Type B pancreatic cell (in vitro differentiated cells): ENCODE measurements at regions not wholly inside any gene's neighbourhood (a gene's known extent, or its start where the extent isn't known, plus 50 kb on each side); places are given as distances from the start of the nearest gene placed in this dataset.

Source experiments
- DNase-seq: peaks from one replicate; pipeline ENCODE4 v3.0.0; 2021; ENCODE audit warnings: mixed read lengths; ENCODE audit not compliant: unreplicated experiment; ENCODE audit errors: extremely low spot score
- H3K27ac Mint-ChIP-seq: 2 replicates; pipeline ENCODE4 v1.8.0; 2021; ENCODE audit warnings: mild to moderate bottlenecking, mixed read lengths
- H3K27me3 Mint-ChIP-seq: 2 replicates; pipeline ENCODE4 v1.8.0; 2021; ENCODE audit warnings: mixed read lengths
- H3K36me3 Mint-ChIP-seq: 2 replicates; pipeline ENCODE4 v1.8.0; 2021; ENCODE audit warnings: mixed read lengths
- H3K4me1 Mint-ChIP-seq: one replicate; pipeline ENCODE4 v1.8.0; 2021; ENCODE audit warnings: mixed read lengths; ENCODE audit not compliant: unreplicated experiment
- H3K4me3 Mint-ChIP-seq: 2 replicates; pipeline ENCODE4 v1.8.0; 2021; ENCODE audit warnings: mild to moderate bottlenecking, mixed read lengths
- H3K9me3 Mint-ChIP-seq: 2 replicates; pipeline ENCODE4 v1.8.0; 2021; ENCODE audit warnings: mixed read lengths
- CTCF ChIP-seq: fragments of 200-600 bp; sonication (generic); conservative IDR thresholded peaks from 2 replicates; pipeline ENCODE4 v1.5.0; 2021; ENCODE audit warnings: antibody characterized with exemption, mild to moderate bottlenecking

- Mint-ChIP-seq H3K9me3 (peaks cover 5% of the 10 kb centered on the region), H3K4me3 (no peak overlapping the region), H3K27me3 (peaks cover 6% of the 10 kb centered on the region), H3K36me3 (no peaks in the 10 kb centered on the region), H3K27ac (no peak overlapping the region), H3K4me1 (peaks cover 4% of the 10 kb centered on the region)
- TF ChIP-seq CTCF, result no peak
- DNase-seq, result no peak
Measured at GRCh38 chr16:9539346-9539745, 447.9 kb downstream of the HAPSTR1 start.

- peaks cover 6% of the 10 kb centered on the region for H3K27me3 Mint-ChIP-seq
- H3K4me3 Mint-ChIP-seq, result no peak overlapping the region
- H3K4me1 Mint-ChIP-seq, result no peaks in the 10 kb centered on the region
- no peak overlapping the region for H3K27ac Mint-ChIP-seq
- no peaks in the 10 kb centered on the region for H3K36me3 Mint-ChIP-seq
- DNase-seq, result no peak
- TF ChIP-seq CTCF, result no peak
- no peaks in the 10 kb centered on the region for H3K9me3 Mint-ChIP-seq
Measured at GRCh38 chr16:9541723-9542122, 450.3 kb downstream of the HAPSTR1 start.

- no peak for TF ChIP-seq CTCF
- DNase-seq, result no peak
- Mint-ChIP-seq H3K9me3 (no peaks in the 10 kb centered on the region), H3K27me3 (peaks cover 6% of the 10 kb centered on the region), H3K4me1 (no peaks in the 10 kb centered on the region), H3K27ac (no peak overlapping the region), H3K4me3 (no peak overlapping the region), H3K36me3 (no peaks in the 10 kb centered on the region)
Measured at GRCh38 chr16:9542165-9542755, 450.8 kb downstream of the HAPSTR1 start.

- no peak for DNase-seq
- no peaks in the 10 kb centered on the region for H3K4me1 Mint-ChIP-seq
- H3K4me3 Mint-ChIP-seq, result no peak overlapping the region
- no peaks in the 10 kb centered on the region for H3K36me3 Mint-ChIP-seq
- peaks cover 3% of the 10 kb centered on the region for H3K27me3 Mint-ChIP-seq
- TF ChIP-seq CTCF, result no peak
- no peak overlapping the region for H3K27ac Mint-ChIP-seq
- no peaks in the 10 kb centered on the region for H3K9me3 Mint-ChIP-seq
Measured at GRCh38 chr16:9545522-9546437, 454.3 kb downstream of the HAPSTR1 start.

GRCh38 chr16:9546438-9546786 lies 455.0 kb downstream of the HAPSTR1 start:
- no peak overlapping the region for H3K4me3 Mint-ChIP-seq
- H3K9me3 Mint-ChIP-seq, result no peaks in the 10 kb centered on the region
- no peaks in the 10 kb centered on the region for H3K36me3 Mint-ChIP-seq
- peaks cover 3% of the 10 kb centered on the region for H3K27me3 Mint-ChIP-seq
- no peaks in the 10 kb centered on the region for H3K4me1 Mint-ChIP-seq
- H3K27ac Mint-ChIP-seq, result no peak overlapping the region
- DNase-seq, result no peak
- TF ChIP-seq CTCF, result no peak
